H1 (cell line): ENCODE measurements at regions not wholly inside any gene's neighbourhood (a gene's known extent, or its start where the extent isn't known, plus 50 kb on each side); places are given as distances from the start of the nearest gene placed in this dataset.

ENCODE experiments used
- CTCF ChIA-PET: fragments of 300-600 bp; sonication (Branson Sonifier 250); formaldehyde crosslinking; loops from one replicate; lab custom pipeline; 2021; ENCODE audit not compliant: partially characterized antibody; lab: Charles Lee
- POLR2A ChIA-PET: fragments of 300-600 bp; sonication (Branson Sonifier 250); formaldehyde crosslinking; loops from one replicate; lab custom pipeline; 2021; ENCODE audit warnings: inconsistent platforms; ENCODE audit not compliant: partially characterized antibody; lab: Charles Lee
- DNase-seq, 2 experiments: peaks; one replicate each; pipeline versions ENCODE4 v3.0.0 to v3.0.0-alpha.2; 2010 to 2022; ENCODE audit warnings: low spot score in 2 of 2, low read depth in 1 of 2, mixed read lengths in 1 of 2
- FAIRE-seq: peaks from 2 replicates; lab custom pipeline; 2011; peaks lifted over from hg19 to GRCh38; lab: Jason Lieb, UNC
- H2AFZ ChIP-seq: 2 replicates; pipeline ENCODE4 v1.8.1; 2012; ENCODE audit warnings: low read length, inconsistent platforms
- H2AK5ac ChIP-seq: 2 replicates; pipeline ENCODE4 v1.6.1; 2013; ENCODE audit warnings: low read depth, low read length
- H2BK120ac ChIP-seq: replicated peaks from 2 replicates; pipeline ENCODE3; 2013; ENCODE audit warnings: low read depth, low read length, inconsistent platforms
- H2BK12ac ChIP-seq: 2 replicates; pipeline ENCODE4 v1.6.1; 2013; ENCODE audit warnings: low read depth, low read length
- H2BK15ac ChIP-seq: 2 replicates; pipeline ENCODE4 v1.6.1; 2013; ENCODE audit warnings: low read length
- H2BK20ac ChIP-seq: 2 replicates; pipeline ENCODE4 v1.6.1; 2013; ENCODE audit warnings: low read length
- H2BK5ac ChIP-seq: 2 replicates; pipeline ENCODE4 v1.6.1; 2013; ENCODE audit warnings: low read depth, low read length
- H3K14ac ChIP-seq: 2 replicates; pipeline ENCODE4 v1.6.1; 2013; ENCODE audit warnings: inconsistent platforms; ENCODE audit not compliant: insufficient read length
- H3K18ac ChIP-seq: 2 replicates; pipeline ENCODE4 v1.6.1; 2013; ENCODE audit warnings: low read length; ENCODE audit errors: extremely low read depth
- H3K23ac ChIP-seq: 2 replicates; pipeline ENCODE4 v1.6.1; 2013; ENCODE audit warnings: inconsistent platforms; ENCODE audit not compliant: insufficient read length
- H3K23me2 ChIP-seq: 2 replicates; pipeline ENCODE4 v1.6.1; 2013; ENCODE audit warnings: low read depth, low read length
- H3K27ac ChIP-seq: 2 replicates; pipeline ENCODE4 v1.6.1; 2011; ENCODE audit warnings: low read depth, low read length, inconsistent platforms
- H3K27me3 ChIP-seq, 4 experiments: replicated peaks in 1 of 4; 1 replicate in 1 of 4; 2 replicates in 3 of 4; pipeline versions ENCODE4 v1.6.1 to v1.8.1; 2011 to 2013; ENCODE audit warnings: low read length in 3 of 4, mild to moderate bottlenecking in 3 of 4, inconsistent platforms in 2 of 4, mixed read lengths in 2 of 4, moderate library complexity in 1 of 4; ENCODE audit not compliant: control insufficient read depth in 3 of 4, insufficient read depth in 3 of 4; ENCODE audit errors: extremely low read depth in 1 of 4
- H3K36me3 ChIP-seq, 4 experiments: 2 replicates each; pipeline versions ENCODE4 v1.6.1 to v1.8.1; 2011 to 2013; ENCODE audit warnings: mild to moderate bottlenecking in 4 of 4, low read length in 3 of 4, moderate library complexity in 2 of 4, control low read depth in 1 of 4, inconsistent platforms in 1 of 4; ENCODE audit not compliant: insufficient read depth in 4 of 4, control insufficient read depth in 2 of 4
- H3K4ac ChIP-seq: replicated peaks from 2 replicates; pipeline ENCODE3; 2013; ENCODE audit warnings: low read length, low read depth, mixed read lengths, inconsistent platforms; ENCODE audit not compliant: insufficient read length
- H3K4me1 ChIP-seq, 4 experiments: replicated peaks in 1 of 4; 1 replicate in 1 of 4; 2 replicates in 3 of 4; pipeline versions ENCODE4 v1.6.1 to v1.8.1; 2011 to 2013; ENCODE audit warnings: low read length in 3 of 4, inconsistent platforms in 2 of 4, mixed read lengths in 1 of 4; ENCODE audit not compliant: insufficient read depth in 4 of 4, control insufficient read depth in 3 of 4
- H3K4me2 ChIP-seq, 2 experiments: 2 replicates each; pipeline versions ENCODE4 v1.6.1 to v1.8.1; 2011 to 2013; ENCODE audit warnings: low read depth in 2 of 2, low read length in 2 of 2, control low read depth in 1 of 2, inconsistent platforms in 1 of 2, mild to moderate bottlenecking in 1 of 2; ENCODE audit not compliant: insufficient read depth in 1 of 2
- H3K4me3 ChIP-seq, 4 experiments: fragments of 200-600, 300-600 bp in 1 of 4; sonication (generic), shearing (Covaris generic), sonication (Bioruptor Twin) in 1 of 4; 2 replicates each; pipeline versions ENCODE4 v1.5.1 to v1.8.1; 2011 to 2016; ENCODE audit warnings: low read length in 4 of 4, low read depth in 3 of 4, control low read depth in 2 of 4, inconsistent platforms in 2 of 4, mild to moderate bottlenecking in 2 of 4, mixed read lengths in 1 of 4, moderate library complexity in 1 of 4; ENCODE audit not compliant: insufficient read depth in 2 of 4; ENCODE audit errors: extremely low read depth in 1 of 4
- H3K56ac ChIP-seq: replicated peaks from 2 replicates; pipeline ENCODE3; 2013; ENCODE audit warnings: low read depth, mild to moderate bottlenecking, mixed read lengths, low read length, inconsistent platforms; ENCODE audit not compliant: insufficient read length
- H3K79me1 ChIP-seq: 2 replicates; pipeline ENCODE4 v1.6.1; 2013; ENCODE audit warnings: low read depth, low read length, control low read depth
- H3K79me2 ChIP-seq, 2 experiments: 2 replicates each; pipeline versions ENCODE4 v1.6.1 to v1.8.1; 2012 to 2013; ENCODE audit warnings: low read length in 2 of 2, mild to moderate bottlenecking in 2 of 2, inconsistent platforms in 1 of 2; ENCODE audit not compliant: insufficient read depth in 2 of 2, control insufficient read depth in 1 of 2
- H3K9ac ChIP-seq, 4 experiments: replicated peaks in 1 of 4; 1 replicate in 1 of 4; 2 replicates in 3 of 4; pipeline versions ENCODE4 v1.6.1 to v1.8.1; 2011 to 2013; ENCODE audit warnings: low read depth in 3 of 4, low read length in 3 of 4, control low read depth in 2 of 4, mild to moderate bottlenecking in 2 of 4, moderate library complexity in 2 of 4, inconsistent platforms in 1 of 4; ENCODE audit errors: extremely low read depth in 1 of 4
- H3K9me3 ChIP-seq, 2 experiments: 2 replicates each; pipeline versions ENCODE4 v1.6.1 to v1.8.1; 2012 to 2013; ENCODE audit warnings: mild to moderate bottlenecking in 2 of 2, moderate library complexity in 2 of 2, control low read depth in 1 of 2, inconsistent platforms in 1 of 2, low read depth in 1 of 2, low read length in 1 of 2, mixed read lengths in 1 of 2; ENCODE audit not compliant: insufficient read depth in 2 of 2
- H4K20me1 ChIP-seq, 2 experiments: replicated peaks in 1 of 2; 2 replicates each; pipeline versions ENCODE3 to v1.8.1; 2011 to 2013; ENCODE audit warnings: inconsistent platforms in 2 of 2, low read length in 2 of 2, mild to moderate bottlenecking in 1 of 2; ENCODE audit not compliant: insufficient read depth in 2 of 2, control insufficient read depth in 1 of 2
- H4K5ac ChIP-seq: 2 replicates; pipeline ENCODE4 v1.6.1; 2013; ENCODE audit warnings: low read length, low read depth, mixed read lengths, inconsistent platforms; ENCODE audit not compliant: insufficient read length
- H4K8ac ChIP-seq: 2 replicates; pipeline ENCODE4 v1.8.0; 2013; ENCODE audit warnings: mild to moderate bottlenecking, moderate library complexity, low read length, inconsistent platforms; ENCODE audit not compliant: insufficient read depth; ENCODE audit errors: extremely low read depth
- H4K91ac ChIP-seq: replicated peaks from 2 replicates; pipeline ENCODE3; 2013; ENCODE audit warnings: low read length, mixed read lengths, inconsistent platforms; ENCODE audit not compliant: insufficient read length
- BACH1 ChIP-seq: IDR thresholded peaks from 2 replicates; pipeline ENCODE4 v1.6.1; 2012; ENCODE audit warnings: low read length, improper control_type of control experiment
- CEBPB ChIP-seq: IDR thresholded peaks from 2 replicates; pipeline ENCODE4 v1.6.1; 2012; ENCODE audit warnings: low read depth, low read length
- CHD1 ChIP-seq: IDR thresholded peaks from 2 replicates; pipeline ENCODE4 v1.6.1; 2012; ENCODE audit warnings: low read depth, low read length, improper control_type of control experiment
- CTCF ChIP-seq, 3 experiments: IDR thresholded peaks; 1 replicate in 2 of 3; 2 replicates in 1 of 3; pipeline versions ENCODE4 v1.5.1 to v1.6.1; 2011; ENCODE audit warnings: low read length in 3 of 3, mild to moderate bottlenecking in 3 of 3, inconsistent platforms in 2 of 3, low read depth in 1 of 3, moderate library complexity in 1 of 3; ENCODE audit not compliant: insufficient read depth in 1 of 3; ENCODE audit errors: control extremely low read depth in 1 of 3
- EP300 ChIP-seq, 2 experiments: IDR thresholded peaks; 1 replicate in 1 of 2; 2 replicates in 1 of 2; pipeline ENCODE4 v1.6.1; 2011 to 2012; ENCODE audit warnings: low read depth in 2 of 2, low read length in 2 of 2, mild to moderate bottlenecking in 2 of 2, borderline replicate concordance in 1 of 2, inconsistent platforms in 1 of 2, moderate library complexity in 1 of 2
- HDAC2 ChIP-seq, 2 experiments: fragments of 300-600 bp in 1 of 2; sonication (generic) in 1 of 2; IDR thresholded peaks; 2 replicates each; pipeline ENCODE4 v1.6.1; 2011 to 2012; ENCODE audit warnings: low read depth in 2 of 2, low read length in 2 of 2, mild to moderate bottlenecking in 2 of 2, moderate library complexity in 2 of 2, borderline replicate concordance in 1 of 2, inconsistent platforms in 1 of 2
- JUND ChIP-seq: IDR thresholded peaks from 2 replicates; pipeline ENCODE4 v1.6.1; 2011; ENCODE audit warnings: mild to moderate bottlenecking, improper control_type of control experiment, low read length
- KDM4A ChIP-seq: IDR thresholded peaks from one replicate; pipeline ENCODE4 v1.7.1; 2012; ENCODE audit warnings: low read depth, mild to moderate bottlenecking, moderate library complexity, low read length, inconsistent platforms; ENCODE audit not compliant: severe bottlenecking
- PHF8 ChIP-seq: fragments of 200-600 bp; sonication (generic); conservative IDR thresholded peaks from 2 replicates; pipeline ENCODE4 v1.7.1; 2012; ENCODE audit warnings: low read depth, mild to moderate bottlenecking, inconsistent platforms, low read length, moderate library complexity
- POLR2A ChIP-seq, 2 experiments: IDR thresholded peaks; 1 replicate in 1 of 2; 2 replicates in 1 of 2; pipeline ENCODE4 v1.6.1; 2011; ENCODE audit warnings: low read depth in 2 of 2, low read length in 2 of 2, mild to moderate bottlenecking in 2 of 2; ENCODE audit errors: control extremely low read depth in 1 of 2
- SP2 ChIP-seq: IDR thresholded peaks from 2 replicates; pipeline ENCODE4 v1.6.1; 2012; ENCODE audit warnings: mild to moderate bottlenecking, low read length, inconsistent platforms
- TAF1 ChIP-seq: IDR thresholded peaks from 2 replicates; pipeline ENCODE4 v1.6.1; 2011; ENCODE audit warnings: mild to moderate bottlenecking, low read depth, low read length
- WGBS, 2 experiments: shearing (Covaris generic) in 1 of 2; methylation state at CpG; one replicate each; pipeline versions ENCODE4 v1.1.6 to v1.1.7; 2013 to 2015; ENCODE audit warnings: low lambda C conversion rate in 2 of 2, mixed read lengths in 2 of 2, inconsistent platforms in 1 of 2, low coverage in 1 of 2, missing lambda C conversion rate in 1 of 2; ENCODE audit not compliant: insufficient replicate concordance in 2 of 2, insufficient coverage in 1 of 2, insufficient read length in 1 of 2; ENCODE audit errors: extremely low coverage in 1 of 2, missing lambda C conversion rate in 1 of 2; 5-methylcytosine and 5-hydroxymethylcytosine counted together

- Histone ChIP-seq H3K9ac (no peak overlapping the region), H3K14ac (no peak overlapping the region), H3K79me2 (no peaks in the 10 kb centered on the region), H4K91ac (no peak overlapping the region), H3K56ac (no peak overlapping the region), H3K9me3 (peaks cover 0 to 13% of the 10 kb centered on the region in 2 experiments; a peak in 3 of 4 replicates), H4K8ac (no peak overlapping the region), H4K5ac (no peak overlapping the region), H2BK12ac (no peak overlapping the region), H3K27me3 (no peaks in the 10 kb centered on the region), H3K79me1 (no peaks in the 10 kb centered on the region), H3K36me3 (no peaks in the 10 kb centered on the region; a peak in 2 of 8 replicates), H3K23me2 (no peaks in the 10 kb centered on the region), H3K18ac (no peak overlapping the region), H2BK15ac (no peak overlapping the region), H2AFZ (no peak overlapping the region), H2BK20ac (no peak overlapping the region), H3K4me2 (no peak overlapping the region), H3K23ac (no peak overlapping the region), H3K27ac (no peak overlapping the region), H4K20me1 (no peaks in the 10 kb centered on the region), H2AK5ac (no peak overlapping the region), H2BK120ac (no peak overlapping the region), H3K4me1 (no peaks in the 10 kb centered on the region), H3K4me3 (no peak overlapping the region), H3K4ac (no peak overlapping the region), H2BK5ac (no peak overlapping the region)
- DNase-seq (no peak), FAIRE-seq (no peak)
- ChIA-PET CTCF (interaction anchor here (1.5 kb wide), 1 partner anchor 16 kb away, joined by 3 read pairs; no protein-coding TSS in a partner anchor), POLR2A (no interaction called here)
- TF ChIP-seq EP300 (IDR thresholded peaks at IDR 0.05; ENCODE audit: borderline replicate concordance in 1 of 2, low read depth in 2 of 2, low read length in 2 of 2), result no peak
- no peak for TF ChIP-seq TAF1
- no peak for TF ChIP-seq CTCF (IDR thresholded peaks at IDR 0.05; ENCODE audit: control extremely low read depth in 1 of 3, insufficient read depth in 1 of 3, low read depth in 1 of 3, low read length in 3 of 3)
- no peak for TF ChIP-seq HDAC2 (IDR thresholded peaks at IDR 0.05; ENCODE audit: borderline replicate concordance in 1 of 2, low read depth in 2 of 2, low read length in 2 of 2)
- TF ChIP-seq PHF8, result no peak
- TF ChIP-seq CHD1, result no peak
- no peak for TF ChIP-seq KDM4A
- TF ChIP-seq SP2, result no peak
- no peak for TF ChIP-seq BACH1
- no peak; the same call in 1 of the 2 replicates for TF ChIP-seq CEBPB
- no peak for TF ChIP-seq JUND
- TF ChIP-seq POLR2A (IDR thresholded peaks at IDR 0.05; ENCODE audit: control extremely low read depth in 1 of 2, low read depth in 2 of 2, low read length in 2 of 2), result no peak
- WGBS, 2 experiments, result 92% methylated on average over 3 of the region's 3 CpGs; no CpG with 5 or more reads in 1 of the 2 experiments
Measured at GRCh38 chr3:70876154-70876553, 563.7 kb upstream of the MDFIC2 start.
